ENCODE measurements at regions not wholly inside any gene's neighbourhood (a gene's known extent, or its start where the extent isn't known, plus 50 kb on each side); places are given as distances from the start of the nearest gene placed in this dataset.

- TF ChIP-seq CTCF (IDR thresholded peaks at IDR 0.05), result no peak
- no peak for TF ChIP-seq POLR2A (IDR thresholded peaks at IDR 0.05)
Measured at GRCh38 chr13:38013676-38014075, 144.1 kb upstream of the TRPC4 start.

All from uterus (tissue), 2 donors.